H1 (cell line): ENCODE measurements at regions not wholly inside any gene's neighbourhood (a gene's known extent, or its start where the extent isn't known, plus 50 kb on each side); places are given as distances from the start of the nearest gene placed in this dataset.

Experiments used
- CTCF ChIA-PET: fragments of 300-600 bp; sonication (Branson Sonifier 250); formaldehyde crosslinking; loops from one replicate; lab custom pipeline; 2021; ENCODE audit not compliant: partially characterized antibody; lab: Charles Lee
- POLR2A ChIA-PET: fragments of 300-600 bp; sonication (Branson Sonifier 250); formaldehyde crosslinking; loops from one replicate; lab custom pipeline; 2021; ENCODE audit warnings: inconsistent platforms; ENCODE audit not compliant: partially characterized antibody; lab: Charles Lee
- DNase-seq, 2 experiments: peaks; one replicate each; pipeline versions ENCODE4 v3.0.0 to v3.0.0-alpha.2; 2010 to 2022; ENCODE audit warnings: low spot score in 2 of 2, low read depth in 1 of 2, mixed read lengths in 1 of 2
- FAIRE-seq: peaks from 2 replicates; lab custom pipeline; 2011; peaks lifted over from hg19 to GRCh38; lab: Jason Lieb, UNC
- H2AFZ ChIP-seq: 2 replicates; pipeline ENCODE4 v1.8.1; 2012; ENCODE audit warnings: low read length, inconsistent platforms
- H2AK5ac ChIP-seq: 2 replicates; pipeline ENCODE4 v1.6.1; 2013; ENCODE audit warnings: low read depth, low read length
- H2BK120ac ChIP-seq: replicated peaks from 2 replicates; pipeline ENCODE3; 2013; ENCODE audit warnings: low read depth, low read length, inconsistent platforms
- H2BK12ac ChIP-seq: 2 replicates; pipeline ENCODE4 v1.6.1; 2013; ENCODE audit warnings: low read depth, low read length
- H2BK15ac ChIP-seq: 2 replicates; pipeline ENCODE4 v1.6.1; 2013; ENCODE audit warnings: low read length
- H2BK20ac ChIP-seq: 2 replicates; pipeline ENCODE4 v1.6.1; 2013; ENCODE audit warnings: low read length
- H2BK5ac ChIP-seq: 2 replicates; pipeline ENCODE4 v1.6.1; 2013; ENCODE audit warnings: low read depth, low read length
- H3K14ac ChIP-seq: 2 replicates; pipeline ENCODE4 v1.6.1; 2013; ENCODE audit warnings: inconsistent platforms; ENCODE audit not compliant: insufficient read length
- H3K18ac ChIP-seq: 2 replicates; pipeline ENCODE4 v1.6.1; 2013; ENCODE audit warnings: low read length; ENCODE audit errors: extremely low read depth
- H3K23ac ChIP-seq: 2 replicates; pipeline ENCODE4 v1.6.1; 2013; ENCODE audit warnings: inconsistent platforms; ENCODE audit not compliant: insufficient read length
- H3K23me2 ChIP-seq: 2 replicates; pipeline ENCODE4 v1.6.1; 2013; ENCODE audit warnings: low read depth, low read length
- H3K27ac ChIP-seq: 2 replicates; pipeline ENCODE4 v1.6.1; 2011; ENCODE audit warnings: low read depth, low read length, inconsistent platforms
- H3K27me3 ChIP-seq, 4 experiments: replicated peaks in 1 of 4; 1 replicate in 1 of 4; 2 replicates in 3 of 4; pipeline versions ENCODE4 v1.6.1 to v1.8.1; 2011 to 2013; ENCODE audit warnings: low read length in 3 of 4, mild to moderate bottlenecking in 3 of 4, inconsistent platforms in 2 of 4, mixed read lengths in 2 of 4, moderate library complexity in 1 of 4; ENCODE audit not compliant: control insufficient read depth in 3 of 4, insufficient read depth in 3 of 4; ENCODE audit errors: extremely low read depth in 1 of 4
- H3K36me3 ChIP-seq, 4 experiments: 2 replicates each; pipeline versions ENCODE4 v1.6.1 to v1.8.1; 2011 to 2013; ENCODE audit warnings: mild to moderate bottlenecking in 4 of 4, low read length in 3 of 4, moderate library complexity in 2 of 4, control low read depth in 1 of 4, inconsistent platforms in 1 of 4; ENCODE audit not compliant: insufficient read depth in 4 of 4, control insufficient read depth in 2 of 4
- H3K4ac ChIP-seq: replicated peaks from 2 replicates; pipeline ENCODE3; 2013; ENCODE audit warnings: low read length, low read depth, mixed read lengths, inconsistent platforms; ENCODE audit not compliant: insufficient read length
- H3K4me1 ChIP-seq, 4 experiments: replicated peaks in 1 of 4; 1 replicate in 1 of 4; 2 replicates in 3 of 4; pipeline versions ENCODE4 v1.6.1 to v1.8.1; 2011 to 2013; ENCODE audit warnings: low read length in 3 of 4, inconsistent platforms in 2 of 4, mixed read lengths in 1 of 4; ENCODE audit not compliant: insufficient read depth in 4 of 4, control insufficient read depth in 3 of 4
- H3K4me2 ChIP-seq, 2 experiments: 2 replicates each; pipeline versions ENCODE4 v1.6.1 to v1.8.1; 2011 to 2013; ENCODE audit warnings: low read depth in 2 of 2, low read length in 2 of 2, control low read depth in 1 of 2, inconsistent platforms in 1 of 2, mild to moderate bottlenecking in 1 of 2; ENCODE audit not compliant: insufficient read depth in 1 of 2
- H3K4me3 ChIP-seq, 4 experiments: fragments of 200-600, 300-600 bp in 1 of 4; sonication (generic), shearing (Covaris generic), sonication (Bioruptor Twin) in 1 of 4; 2 replicates each; pipeline versions ENCODE4 v1.5.1 to v1.8.1; 2011 to 2016; ENCODE audit warnings: low read length in 4 of 4, low read depth in 3 of 4, control low read depth in 2 of 4, inconsistent platforms in 2 of 4, mild to moderate bottlenecking in 2 of 4, mixed read lengths in 1 of 4, moderate library complexity in 1 of 4; ENCODE audit not compliant: insufficient read depth in 2 of 4; ENCODE audit errors: extremely low read depth in 1 of 4
- H3K56ac ChIP-seq: replicated peaks from 2 replicates; pipeline ENCODE3; 2013; ENCODE audit warnings: low read depth, mild to moderate bottlenecking, mixed read lengths, low read length, inconsistent platforms; ENCODE audit not compliant: insufficient read length
- H3K79me1 ChIP-seq: 2 replicates; pipeline ENCODE4 v1.6.1; 2013; ENCODE audit warnings: low read depth, low read length, control low read depth
- H3K79me2 ChIP-seq, 2 experiments: 2 replicates each; pipeline versions ENCODE4 v1.6.1 to v1.8.1; 2012 to 2013; ENCODE audit warnings: low read length in 2 of 2, mild to moderate bottlenecking in 2 of 2, inconsistent platforms in 1 of 2; ENCODE audit not compliant: insufficient read depth in 2 of 2, control insufficient read depth in 1 of 2
- H3K9ac ChIP-seq, 4 experiments: replicated peaks in 1 of 4; 1 replicate in 1 of 4; 2 replicates in 3 of 4; pipeline versions ENCODE4 v1.6.1 to v1.8.1; 2011 to 2013; ENCODE audit warnings: low read depth in 3 of 4, low read length in 3 of 4, control low read depth in 2 of 4, mild to moderate bottlenecking in 2 of 4, moderate library complexity in 2 of 4, inconsistent platforms in 1 of 4; ENCODE audit errors: extremely low read depth in 1 of 4
- H3K9me3 ChIP-seq, 2 experiments: 2 replicates each; pipeline versions ENCODE4 v1.6.1 to v1.8.1; 2012 to 2013; ENCODE audit warnings: mild to moderate bottlenecking in 2 of 2, moderate library complexity in 2 of 2, control low read depth in 1 of 2, inconsistent platforms in 1 of 2, low read depth in 1 of 2, low read length in 1 of 2, mixed read lengths in 1 of 2; ENCODE audit not compliant: insufficient read depth in 2 of 2
- H4K20me1 ChIP-seq, 2 experiments: replicated peaks in 1 of 2; 2 replicates each; pipeline versions ENCODE3 to v1.8.1; 2011 to 2013; ENCODE audit warnings: inconsistent platforms in 2 of 2, low read length in 2 of 2, mild to moderate bottlenecking in 1 of 2; ENCODE audit not compliant: insufficient read depth in 2 of 2, control insufficient read depth in 1 of 2
- H4K5ac ChIP-seq: 2 replicates; pipeline ENCODE4 v1.6.1; 2013; ENCODE audit warnings: low read length, low read depth, mixed read lengths, inconsistent platforms; ENCODE audit not compliant: insufficient read length
- H4K8ac ChIP-seq: 2 replicates; pipeline ENCODE4 v1.8.0; 2013; ENCODE audit warnings: mild to moderate bottlenecking, moderate library complexity, low read length, inconsistent platforms; ENCODE audit not compliant: insufficient read depth; ENCODE audit errors: extremely low read depth
- H4K91ac ChIP-seq: replicated peaks from 2 replicates; pipeline ENCODE3; 2013; ENCODE audit warnings: low read length, mixed read lengths, inconsistent platforms; ENCODE audit not compliant: insufficient read length
- POLR2A ChIP-seq, 2 experiments: IDR thresholded peaks; 1 replicate in 1 of 2; 2 replicates in 1 of 2; pipeline ENCODE4 v1.6.1; 2011; ENCODE audit warnings: low read depth in 2 of 2, low read length in 2 of 2, mild to moderate bottlenecking in 2 of 2; ENCODE audit errors: control extremely low read depth in 1 of 2
- WGBS, 2 experiments: shearing (Covaris generic) in 1 of 2; methylation state at CpG; one replicate each; pipeline versions ENCODE4 v1.1.6 to v1.1.7; 2013 to 2015; ENCODE audit warnings: low lambda C conversion rate in 2 of 2, mixed read lengths in 2 of 2, inconsistent platforms in 1 of 2, low coverage in 1 of 2, missing lambda C conversion rate in 1 of 2; ENCODE audit not compliant: insufficient replicate concordance in 2 of 2, insufficient coverage in 1 of 2, insufficient read length in 1 of 2; ENCODE audit errors: extremely low coverage in 1 of 2, missing lambda C conversion rate in 1 of 2; 5-methylcytosine and 5-hydroxymethylcytosine counted together

DNA sequence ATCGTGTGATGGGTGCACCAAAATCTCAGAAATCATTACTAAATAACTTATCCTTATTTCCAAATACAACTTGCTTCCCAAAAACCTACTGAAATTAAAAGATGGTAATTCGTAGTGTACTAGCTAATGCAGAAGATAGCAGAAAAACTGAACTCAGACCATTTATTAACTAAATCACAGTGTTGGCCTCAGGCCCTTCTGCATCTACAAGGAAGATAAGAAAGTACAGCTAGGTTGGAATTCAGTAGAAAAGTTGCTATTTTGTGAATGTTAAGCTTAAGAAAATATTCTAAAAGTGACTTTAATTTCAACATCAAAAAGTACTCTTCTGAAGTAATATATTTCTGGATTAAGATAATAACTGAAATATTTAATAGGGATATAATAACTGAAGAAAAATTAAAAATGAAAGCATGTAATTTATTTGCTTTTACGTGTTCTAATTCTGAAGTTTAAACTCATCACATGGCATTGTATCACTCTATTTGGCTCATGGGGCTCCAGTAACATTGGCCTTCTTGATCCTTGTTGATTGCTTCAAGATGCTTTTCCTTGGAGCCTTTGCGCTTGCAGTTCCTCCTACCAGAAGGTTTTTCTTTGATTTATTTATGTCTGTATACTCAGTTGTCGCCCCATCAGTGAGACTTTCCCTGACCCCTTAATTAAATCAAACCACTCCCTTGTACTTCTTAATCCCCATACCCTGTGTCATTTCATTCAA, 847.9 kb upstream of the ANO3 start:
- WGBS, 2 experiments: 92% methylated on average over 5 of the region's 5 CpGs; no CpG with 5 or more reads in 1 of the 2 experiments

More for the DNA sequence above, 847.9 kb upstream of the ANO3 start:
- no peaks in the 10 kb centered on the region for H3K79me2 ChIP-seq
- H3K56ac ChIP-seq: no peak overlapping the region
- H3K4ac ChIP-seq: no peak overlapping the region
- TF ChIP-seq POLR2A (IDR thresholded peaks at IDR 0.05; ENCODE audit: control extremely low read depth in 1 of 2, low read depth in 2 of 2, low read length in 2 of 2): no peak
- H2BK20ac ChIP-seq: no peak overlapping the region
- H4K8ac ChIP-seq: no peak overlapping the region
- no peak overlapping the region for H3K27ac ChIP-seq
- H3K9ac ChIP-seq: no peak overlapping the region
- no peak overlapping the region for H3K4me3 ChIP-seq
- H3K18ac ChIP-seq: no peak overlapping the region
- H3K36me3 ChIP-seq: no peaks in the 10 kb centered on the region
- H3K27me3 ChIP-seq: no peaks in the 10 kb centered on the region
- H2BK120ac ChIP-seq: no peak overlapping the region
- no peaks in the 10 kb centered on the region for H3K4me1 ChIP-seq
- H3K79me1 ChIP-seq: no peaks in the 10 kb centered on the region
- DNase-seq (no peak), FAIRE-seq (no peak)
- no peak overlapping the region for H4K5ac ChIP-seq
- H3K23me2 ChIP-seq: no peaks in the 10 kb centered on the region
- H2BK12ac ChIP-seq: no peak overlapping the region
- no peak overlapping the region for H2BK15ac ChIP-seq
- H3K9me3 ChIP-seq: no peaks in the 10 kb centered on the region
- no peak overlapping the region for H2AK5ac ChIP-seq
- H4K20me1 ChIP-seq: no peaks in the 10 kb centered on the region
- H2BK5ac ChIP-seq: no peak overlapping the region
- no peak overlapping the region for H3K23ac ChIP-seq
- POLR2A ChIA-PET: no interaction called here
- H2AFZ ChIP-seq: no peak overlapping the region
- no peak overlapping the region for H3K14ac ChIP-seq
- CTCF ChIA-PET: no interaction called here
- H4K91ac ChIP-seq: no peak overlapping the region
- no peak overlapping the region for H3K4me2 ChIP-seq
